ENCODE measurements at regions not wholly inside any gene's neighbourhood (a gene's known extent, or its start where the extent isn't known, plus 50 kb on each side); places are given as distances from the start of the nearest gene placed in this dataset.

DNA sequence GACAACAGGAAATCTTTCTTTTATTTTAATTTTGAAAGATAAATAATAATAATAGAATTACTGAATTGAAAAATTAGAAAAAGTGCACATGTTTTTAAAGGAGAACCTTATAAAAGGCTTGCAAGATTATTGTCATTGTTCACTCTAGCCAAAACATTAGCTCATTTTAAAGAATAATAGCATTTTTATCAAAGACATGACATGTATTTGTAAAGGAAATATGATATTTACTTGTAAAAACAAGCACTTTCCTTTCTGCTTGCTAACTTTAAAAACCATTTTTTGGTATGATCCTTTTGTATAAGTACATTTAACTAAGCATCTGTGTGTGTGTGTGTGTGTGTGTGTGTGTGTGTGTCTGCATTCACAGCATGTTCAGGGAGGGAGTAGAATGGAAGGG is 156.3 kb upstream of the C1orf87 start:
- TF ChIP-seq TAF1 (IDR thresholded peaks at IDR 0.05; ENCODE audit: borderline replicate concordance, low read depth, low read length) (no peak), POLR2A (IDR thresholded peaks at IDR 0.05; ENCODE audit: low read depth, low read length) (no peak)

Data from GM12892 (cell line).